Coronary artery (tissue), 2 donors: ENCODE measurements at regions not wholly inside any gene's neighbourhood (a gene's known extent, or its start where the extent isn't known, plus 50 kb on each side); places are given as distances from the start of the nearest gene placed in this dataset.

Experiments used
- DNase-seq: peaks from one replicate; pipeline ENCODE4 v3.0.0-alpha.2; 2017; ENCODE audit warnings: low spot score
- H3K27ac ChIP-seq, 2 donors: fragments of 200-600 bp; sonication (generic); one replicate each; pipeline ENCODE4 v1.5.1; 2016 to 2019
- H3K4me3 ChIP-seq: fragments of 200-600 bp; sonication (generic); 2 replicates; pipeline ENCODE4 v1.5.1; 2016; ENCODE audit warnings: mild to moderate bottlenecking, moderate library complexity
- TF ChIP-seq, protein P1 (sequence below): fragments of 200-600 bp; sonication (generic); IDR thresholded peaks from one replicate; pipeline ENCODE4 v1.5.1; 2019; ENCODE audit warnings: antibody characterized with exemption

DNA sequence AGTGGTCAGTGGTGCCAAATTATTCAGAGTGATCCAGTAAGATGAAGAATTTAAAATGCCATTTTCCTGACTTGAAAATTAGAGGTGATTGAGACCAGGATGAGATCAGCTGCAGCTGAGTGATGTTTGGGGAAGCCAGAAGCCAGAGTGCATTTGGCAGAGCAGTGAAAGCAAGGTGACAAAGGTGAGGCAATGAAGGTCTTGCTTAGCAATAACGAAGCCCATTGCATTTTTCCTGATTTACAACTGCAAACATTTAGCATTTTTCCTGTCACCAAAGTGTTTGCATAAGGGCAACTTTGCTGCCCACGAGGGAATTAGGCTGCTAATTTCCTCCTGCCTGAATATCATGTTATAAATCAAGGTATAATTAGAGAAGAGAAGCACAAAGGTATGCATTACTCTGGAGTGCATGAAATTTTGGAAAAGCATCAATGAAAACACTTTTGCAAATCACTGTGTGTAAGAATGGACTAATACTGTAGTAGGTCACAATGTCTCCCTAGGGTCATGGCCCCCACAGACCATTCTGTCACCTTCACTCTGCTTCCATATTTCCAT is 188.2 kb upstream of the LYPLAL1 start:
- Histone ChIP-seq H3K27ac (no peak overlapping the region), H3K4me3 (no peak overlapping the region)
- TF ChIP-seq, protein P1, sequence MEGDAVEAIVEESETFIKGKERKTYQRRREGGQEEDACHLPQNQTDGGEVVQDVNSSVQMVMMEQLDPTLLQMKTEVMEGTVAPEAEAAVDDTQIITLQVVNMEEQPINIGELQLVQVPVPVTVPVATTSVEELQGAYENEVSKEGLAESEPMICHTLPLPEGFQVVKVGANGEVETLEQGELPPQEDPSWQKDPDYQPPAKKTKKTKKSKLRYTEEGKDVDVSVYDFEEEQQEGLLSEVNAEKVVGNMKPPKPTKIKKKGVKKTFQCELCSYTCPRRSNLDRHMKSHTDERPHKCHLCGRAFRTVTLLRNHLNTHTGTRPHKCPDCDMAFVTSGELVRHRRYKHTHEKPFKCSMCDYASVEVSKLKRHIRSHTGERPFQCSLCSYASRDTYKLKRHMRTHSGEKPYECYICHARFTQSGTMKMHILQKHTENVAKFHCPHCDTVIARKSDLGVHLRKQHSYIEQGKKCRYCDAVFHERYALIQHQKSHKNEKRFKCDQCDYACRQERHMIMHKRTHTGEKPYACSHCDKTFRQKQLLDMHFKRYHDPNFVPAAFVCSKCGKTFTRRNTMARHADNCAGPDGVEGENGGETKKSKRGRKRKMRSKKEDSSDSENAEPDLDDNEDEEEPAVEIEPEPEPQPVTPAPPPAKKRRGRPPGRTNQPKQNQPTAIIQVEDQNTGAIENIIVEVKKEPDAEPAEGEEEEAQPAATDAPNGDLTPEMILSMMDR, result no peak
- DNase-seq, result no peak

GRCh38 chr1:218986816-218987215 is 186.9 kb upstream of the LYPLAL1 start:
- DNase-seq, result no peak
- Histone ChIP-seq H3K4me3 (no peak overlapping the region), H3K27ac (no peak overlapping the region)
- TF ChIP-seq, protein P1, result no peak

DNA sequence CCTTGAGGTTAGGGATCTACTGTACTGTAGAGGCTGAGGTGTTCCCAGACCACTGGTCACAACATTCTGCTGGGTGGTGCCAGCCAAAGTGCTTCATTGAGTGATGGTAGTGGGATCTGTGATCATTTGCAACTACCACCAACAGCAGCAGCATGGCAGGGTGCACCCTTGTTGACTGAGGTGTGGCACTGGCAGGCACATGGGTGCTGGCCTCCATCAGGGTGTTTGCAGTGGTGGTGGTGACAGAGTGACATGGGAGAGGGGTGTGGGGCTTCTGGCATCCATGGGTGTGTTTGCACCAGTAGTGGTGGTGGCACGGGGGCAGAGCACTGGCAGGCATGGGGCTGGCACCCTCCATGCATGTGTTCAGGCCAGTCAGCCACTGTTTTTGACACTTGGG is 183.7 kb upstream of the LYPLAL1 start:
- Histone ChIP-seq H3K4me3 (no peak overlapping the region), H3K27ac (no peak overlapping the region)
- no peak for DNase-seq
- TF ChIP-seq, protein P1, result no peak

- DNase-seq, result no peak
- Histone ChIP-seq H3K4me3 (no peak overlapping the region), H3K27ac (no peak overlapping the region)
- TF ChIP-seq, protein P1, result no peak
These were observed 182.6 kb upstream of the LYPLAL1 start for GRCh38 chr1:218991089-218991488.

DNA sequence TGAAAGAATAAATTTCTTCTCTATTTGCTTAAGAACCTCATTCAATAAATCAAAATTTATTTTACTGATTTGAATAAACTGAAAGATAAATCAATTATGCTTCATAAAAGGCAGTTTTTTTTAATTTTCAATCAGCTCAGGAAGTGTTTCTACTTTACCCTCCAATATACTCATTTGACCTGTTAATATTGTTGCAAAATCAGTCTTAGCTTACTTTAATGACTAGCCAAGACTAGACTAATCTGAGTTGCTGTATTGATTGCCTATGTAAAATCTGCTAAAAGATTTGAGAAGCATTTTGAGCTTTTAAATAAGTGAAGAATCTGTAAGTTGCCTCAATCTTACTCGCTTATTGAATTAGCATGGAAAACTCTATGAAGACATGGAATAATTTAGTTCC is 179.1 kb upstream of the LYPLAL1 start:
- TF ChIP-seq, protein P1, result no peak
- Histone ChIP-seq H3K27ac (no peak overlapping the region), H3K4me3 (no peak overlapping the region)
- DNase-seq, result no peak

DNA sequence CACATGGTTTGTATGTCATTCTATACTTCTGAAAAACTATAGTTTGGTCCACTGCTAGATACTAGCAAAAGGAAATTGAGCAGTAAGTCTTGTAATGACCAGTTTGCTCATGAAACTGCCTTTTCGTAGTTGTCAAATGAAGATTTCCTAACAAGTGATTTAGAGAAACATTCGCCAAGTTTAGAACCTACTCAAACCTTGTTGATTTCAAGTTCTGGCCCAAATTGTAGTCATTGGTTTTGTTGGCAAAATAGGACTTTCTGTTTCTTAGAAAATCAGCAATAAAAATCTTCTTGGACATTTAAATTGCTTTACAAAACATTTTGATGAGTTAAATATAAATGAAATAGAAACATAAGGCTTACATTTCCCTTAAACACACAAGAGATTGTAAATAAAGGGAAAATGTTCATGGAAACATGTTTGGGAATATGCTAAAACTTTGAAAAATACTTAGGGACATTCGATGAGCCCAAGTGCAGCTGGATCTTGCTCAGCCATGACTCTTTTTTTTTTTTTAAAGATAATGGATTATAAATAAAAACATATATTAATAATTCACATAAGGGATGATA is 178.5 kb upstream of the LYPLAL1 start:
- DNase-seq, result no peak
- Histone ChIP-seq H3K27ac (no peak overlapping the region), H3K4me3 (no peak overlapping the region)
- TF ChIP-seq, protein P1, result no peak

- no peak overlapping the region for H3K27ac ChIP-seq
- no peak overlapping the region for H3K4me3 ChIP-seq
- DNase-seq, result no peak
- TF ChIP-seq, protein P1, result no peak
These were observed 177.3 kb upstream of the LYPLAL1 start for GRCh38 chr1:218996362-218996761.
